Endodermal cell (in vitro differentiated cells): ENCODE measurements at regions not wholly inside any gene's neighbourhood (a gene's known extent, or its start where the extent isn't known, plus 50 kb on each side); places are given as distances from the start of the nearest gene placed in this dataset.

ENCODE experiments used
- DNase-seq: peaks from one replicate; pipeline ENCODE4 v3.0.0-alpha.2; 2017
- H3K27ac ChIP-seq: 2 replicates; pipeline ENCODE4 v1.5.1; 2013; ENCODE audit warnings: mild to moderate bottlenecking, low read depth, low read length, moderate library complexity
- H3K27me3 ChIP-seq: 2 replicates; pipeline ENCODE4 v1.6.1; 2013; ENCODE audit warnings: mild to moderate bottlenecking, low read length, moderate library complexity; ENCODE audit not compliant: insufficient read depth, control insufficient read depth, poor library complexity, severe bottlenecking
- H3K36me3 ChIP-seq: 2 replicates; pipeline ENCODE4 v1.7.0; 2013; ENCODE audit warnings: mild to moderate bottlenecking, low read length, moderate library complexity; ENCODE audit not compliant: control insufficient read depth, insufficient read depth
- H3K4me1 ChIP-seq: one replicate; pipeline ENCODE4 v1.7.0; 2013; ENCODE audit warnings: low read length; ENCODE audit not compliant: control insufficient read depth, insufficient read depth
- H3K4me3 ChIP-seq: 2 replicates; pipeline ENCODE4 v1.5.1; 2013; ENCODE audit warnings: mild to moderate bottlenecking, low read length, moderate library complexity
- H3K9ac ChIP-seq: 2 replicates; pipeline ENCODE4 v1.6.1; 2013; ENCODE audit warnings: mild to moderate bottlenecking, low read length, moderate library complexity; ENCODE audit not compliant: poor library complexity, severe bottlenecking; ENCODE audit errors: extremely low read depth
- H3K9me3 ChIP-seq: 2 replicates; pipeline ENCODE4 v1.6.1; 2013; ENCODE audit warnings: mild to moderate bottlenecking, low read length, moderate library complexity; ENCODE audit not compliant: control insufficient read depth
- H3K27ac Mint-ChIP-seq: 2 replicates; pipeline ENCODE4 v1.8.0; 2020; ENCODE audit warnings: mixed read lengths
- H3K27me3 Mint-ChIP-seq: 2 replicates; pipeline ENCODE4 v1.8.0; 2021; ENCODE audit warnings: mild to moderate bottlenecking, mixed read lengths; ENCODE audit not compliant: insufficient read depth
- H3K36me3 Mint-ChIP-seq: 2 replicates; pipeline ENCODE4 v1.8.0; 2020; ENCODE audit warnings: low read depth, mixed read lengths
- H3K4me1 Mint-ChIP-seq: 2 replicates; pipeline ENCODE4 v1.8.0; 2020; ENCODE audit warnings: mixed read lengths
- H3K4me3 Mint-ChIP-seq: 2 replicates; pipeline ENCODE4 v1.8.0; 2020; ENCODE audit warnings: mild to moderate bottlenecking, moderate library complexity, mixed read lengths
- H3K9me3 Mint-ChIP-seq: 2 replicates; pipeline ENCODE4 v1.8.0; 2020; ENCODE audit warnings: mild to moderate bottlenecking, mixed read lengths
- CTCF ChIP-seq: fragments of 200-600 bp; sonication (generic); conservative IDR thresholded peaks from 2 replicates; pipeline ENCODE4 v1.5.0; 2021; ENCODE audit warnings: antibody characterized with exemption, mild to moderate bottlenecking
- WGBS, 2 experiments: methylation state at CpG; one replicate each; pipeline versions ENCODE4 v1.1.5 to v1.1.7; 2013; ENCODE audit warnings: missing lambda C conversion rate in 2 of 2, mixed read lengths in 1 of 2; ENCODE audit not compliant: insufficient coverage in 1 of 2, insufficient read length in 1 of 2; 5-methylcytosine and 5-hydroxymethylcytosine counted together

GRCh38 chr1:172957491-172957890, 93.2 kb downstream of the TNFSF18 start:
- Mint-ChIP-seq H3K36me3 (no peaks in the 10 kb centered on the region), H3K9me3 (peaks cover 2% of the 10 kb centered on the region), H3K27me3 (no peaks in the 10 kb centered on the region), H3K27ac (no peak overlapping the region), H3K4me1 (peaks cover 12% of the 10 kb centered on the region), H3K4me3 (no peak overlapping the region)
- TF ChIP-seq CTCF = no peak
- Histone ChIP-seq H3K9me3 (no peaks in the 10 kb centered on the region), H3K4me1 (peaks cover 3% of the 10 kb centered on the region), H3K9ac (no peak overlapping the region), H3K27me3 (no peaks in the 10 kb centered on the region), H3K36me3 (no peaks in the 10 kb centered on the region), H3K27ac (no peak overlapping the region), H3K4me3 (no peak overlapping the region)
- DNase-seq = no peak

- H3K9me3 Mint-ChIP-seq = peaks cover 7% of the 10 kb centered on the region
- Histone ChIP-seq H3K4me1 (peaks cover 3% of the 10 kb centered on the region), H3K9me3 (no peaks in the 10 kb centered on the region), H3K36me3 (no peaks in the 10 kb centered on the region), H3K9ac (no peak overlapping the region), H3K4me3 (no peak overlapping the region), H3K27me3 (no peaks in the 10 kb centered on the region), H3K27ac (no peak overlapping the region)
- WGBS, 2 experiments = 94% methylated on average over 2 of the region's 2 CpGs; no CpG with 5 or more reads in 1 of the 2 experiments
- peaks cover 12% of the 10 kb centered on the region for H3K4me1 Mint-ChIP-seq
- no peaks in the 10 kb centered on the region for H3K27me3 Mint-ChIP-seq
- no peak overlapping the region for H3K27ac Mint-ChIP-seq
- H3K4me3 Mint-ChIP-seq = no peak overlapping the region
- no peaks in the 10 kb centered on the region for H3K36me3 Mint-ChIP-seq
- no peak for TF ChIP-seq CTCF
- no peak for DNase-seq
Measured at GRCh38 chr1:172959571-172959970, 91.2 kb downstream of the TNFSF18 start.

- no peak for DNase-seq
- H3K9ac ChIP-seq = no peak overlapping the region
Measured at GRCh38 chr1:172960019-172960418, 90.7 kb downstream of the TNFSF18 start.

More at GRCh38 chr1:172960019-172960418, 90.7 kb downstream of the TNFSF18 start:
- H3K36me3 ChIP-seq = no peaks in the 10 kb centered on the region
- H3K9me3 ChIP-seq = no peaks in the 10 kb centered on the region
- no peak overlapping the region for H3K27ac Mint-ChIP-seq
- peaks cover 7% of the 10 kb centered on the region for H3K9me3 Mint-ChIP-seq
- H3K36me3 Mint-ChIP-seq = no peaks in the 10 kb centered on the region
- H3K27me3 Mint-ChIP-seq = no peaks in the 10 kb centered on the region
- no peak overlapping the region for H3K4me3 ChIP-seq
- TF ChIP-seq CTCF = no peak
- H3K4me1 ChIP-seq = peaks cover 3% of the 10 kb centered on the region
- no peaks in the 10 kb centered on the region for H3K27me3 ChIP-seq
- H3K27ac ChIP-seq = no peak overlapping the region
- no peak overlapping the region for H3K4me3 Mint-ChIP-seq
- H3K4me1 Mint-ChIP-seq = peaks cover 12% of the 10 kb centered on the region
- 98 to 100% methylated on average over 2 to 3 of the region's 3 CpGs for WGBS, 2 experiments
